GM23248 (cell line): ENCODE measurements at regions not wholly inside any gene's neighbourhood (a gene's known extent, or its start where the extent isn't known, plus 50 kb on each side); places are given as distances from the start of the nearest gene placed in this dataset.

ENCODE experiments used
- EZH2 ChIP-seq: fragments of 200-600 bp; sonication (generic); IDR thresholded peaks from 2 replicates; pipeline ENCODE4 v1.6.1; 2018; ENCODE audit warnings: antibody characterized with exemption, mild to moderate bottlenecking; ENCODE audit not compliant: insufficient read depth, poor library complexity, severe bottlenecking
- EZH2phosphoT487 ChIP-seq: fragments of 200-600 bp; sonication (generic); IDR thresholded peaks from 2 replicates; pipeline ENCODE4 v1.6.1; 2018; ENCODE audit warnings: antibody characterized with exemption, moderate library complexity, mild to moderate bottlenecking, low read depth; ENCODE audit not compliant: insufficient read depth

DNA sequence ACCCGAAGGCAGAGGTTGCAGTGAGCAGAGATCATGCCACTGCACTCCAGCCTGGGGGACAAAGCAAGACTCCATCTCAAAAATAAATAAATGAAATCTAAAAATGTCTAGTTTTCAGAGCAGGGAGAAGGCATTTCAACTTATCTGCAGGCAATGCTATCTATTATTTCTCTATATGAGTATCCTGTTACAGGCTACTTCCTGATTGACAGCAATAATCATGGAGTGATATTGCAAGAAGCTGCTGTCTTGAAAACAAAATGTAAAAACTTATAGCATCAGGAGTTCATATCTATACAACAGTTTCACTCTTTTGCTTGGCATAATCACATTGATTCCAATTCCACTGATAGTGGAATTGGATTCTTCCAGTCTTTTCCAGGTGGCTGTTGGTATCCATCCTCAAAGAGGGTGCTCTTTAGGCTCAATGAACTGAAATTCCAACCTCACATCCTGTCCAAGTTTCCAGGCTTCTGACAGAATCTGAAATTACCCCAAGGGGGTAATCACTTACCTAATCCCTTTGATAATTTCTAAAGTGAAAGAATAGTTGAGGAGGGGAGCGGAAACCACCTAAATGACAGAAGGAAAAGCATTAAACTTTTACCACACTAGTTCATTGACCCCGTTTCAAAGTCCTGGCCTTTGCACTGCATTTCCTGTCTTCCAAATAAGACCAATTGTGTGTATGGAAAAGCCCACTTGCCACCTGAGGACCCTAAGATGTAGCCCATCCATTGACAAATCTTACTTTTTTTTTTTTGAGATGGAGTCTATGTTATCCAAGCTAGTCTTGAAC is 107.6 kb downstream of the GLUL start:
- no peak for TF ChIP-seq EZH2phosphoT487
- no peak for TF ChIP-seq EZH2
